H1 (cell line): ENCODE measurements at regions not wholly inside any gene's neighbourhood (a gene's known extent, or its start where the extent isn't known, plus 50 kb on each side); places are given as distances from the start of the nearest gene placed in this dataset.

Experiments
- CTCF ChIA-PET: fragments of 300-600 bp; sonication (Branson Sonifier 250); formaldehyde crosslinking; loops from one replicate; lab custom pipeline; 2021; ENCODE audit not compliant: partially characterized antibody; lab: Charles Lee
- POLR2A ChIA-PET: fragments of 300-600 bp; sonication (Branson Sonifier 250); formaldehyde crosslinking; loops from one replicate; lab custom pipeline; 2021; ENCODE audit warnings: inconsistent platforms; ENCODE audit not compliant: partially characterized antibody; lab: Charles Lee
- DNase-seq, 2 experiments: peaks; one replicate each; pipeline versions ENCODE4 v3.0.0 to v3.0.0-alpha.2; 2010 to 2022; ENCODE audit warnings: low spot score in 2 of 2, low read depth in 1 of 2, mixed read lengths in 1 of 2
- FAIRE-seq: peaks from 2 replicates; lab custom pipeline; 2011; peaks lifted over from hg19 to GRCh38; lab: Jason Lieb, UNC
- H2AFZ ChIP-seq: 2 replicates; pipeline ENCODE4 v1.8.1; 2012; ENCODE audit warnings: low read length, inconsistent platforms
- H2AK5ac ChIP-seq: 2 replicates; pipeline ENCODE4 v1.6.1; 2013; ENCODE audit warnings: low read depth, low read length
- H2BK120ac ChIP-seq: replicated peaks from 2 replicates; pipeline ENCODE3; 2013; ENCODE audit warnings: low read depth, low read length, inconsistent platforms
- H2BK12ac ChIP-seq: 2 replicates; pipeline ENCODE4 v1.6.1; 2013; ENCODE audit warnings: low read depth, low read length
- H2BK15ac ChIP-seq: 2 replicates; pipeline ENCODE4 v1.6.1; 2013; ENCODE audit warnings: low read length
- H2BK20ac ChIP-seq: 2 replicates; pipeline ENCODE4 v1.6.1; 2013; ENCODE audit warnings: low read length
- H2BK5ac ChIP-seq: 2 replicates; pipeline ENCODE4 v1.6.1; 2013; ENCODE audit warnings: low read depth, low read length
- H3K14ac ChIP-seq: 2 replicates; pipeline ENCODE4 v1.6.1; 2013; ENCODE audit warnings: inconsistent platforms; ENCODE audit not compliant: insufficient read length
- H3K18ac ChIP-seq: 2 replicates; pipeline ENCODE4 v1.6.1; 2013; ENCODE audit warnings: low read length; ENCODE audit errors: extremely low read depth
- H3K23ac ChIP-seq: 2 replicates; pipeline ENCODE4 v1.6.1; 2013; ENCODE audit warnings: inconsistent platforms; ENCODE audit not compliant: insufficient read length
- H3K23me2 ChIP-seq: 2 replicates; pipeline ENCODE4 v1.6.1; 2013; ENCODE audit warnings: low read depth, low read length
- H3K27ac ChIP-seq: 2 replicates; pipeline ENCODE4 v1.6.1; 2011; ENCODE audit warnings: low read depth, low read length, inconsistent platforms
- H3K27me3 ChIP-seq, 4 experiments: replicated peaks in 1 of 4; 1 replicate in 1 of 4; 2 replicates in 3 of 4; pipeline versions ENCODE4 v1.6.1 to v1.8.1; 2011 to 2013; ENCODE audit warnings: low read length in 3 of 4, mild to moderate bottlenecking in 3 of 4, inconsistent platforms in 2 of 4, mixed read lengths in 2 of 4, moderate library complexity in 1 of 4; ENCODE audit not compliant: control insufficient read depth in 3 of 4, insufficient read depth in 3 of 4; ENCODE audit errors: extremely low read depth in 1 of 4
- H3K36me3 ChIP-seq, 4 experiments: 2 replicates each; pipeline versions ENCODE4 v1.6.1 to v1.8.1; 2011 to 2013; ENCODE audit warnings: mild to moderate bottlenecking in 4 of 4, low read length in 3 of 4, moderate library complexity in 2 of 4, control low read depth in 1 of 4, inconsistent platforms in 1 of 4; ENCODE audit not compliant: insufficient read depth in 4 of 4, control insufficient read depth in 2 of 4
- H3K4ac ChIP-seq: replicated peaks from 2 replicates; pipeline ENCODE3; 2013; ENCODE audit warnings: low read length, low read depth, mixed read lengths, inconsistent platforms; ENCODE audit not compliant: insufficient read length
- H3K4me1 ChIP-seq, 4 experiments: replicated peaks in 1 of 4; 1 replicate in 1 of 4; 2 replicates in 3 of 4; pipeline versions ENCODE4 v1.6.1 to v1.8.1; 2011 to 2013; ENCODE audit warnings: low read length in 3 of 4, inconsistent platforms in 2 of 4, mixed read lengths in 1 of 4; ENCODE audit not compliant: insufficient read depth in 4 of 4, control insufficient read depth in 3 of 4
- H3K4me2 ChIP-seq, 2 experiments: 2 replicates each; pipeline versions ENCODE4 v1.6.1 to v1.8.1; 2011 to 2013; ENCODE audit warnings: low read depth in 2 of 2, low read length in 2 of 2, control low read depth in 1 of 2, inconsistent platforms in 1 of 2, mild to moderate bottlenecking in 1 of 2; ENCODE audit not compliant: insufficient read depth in 1 of 2
- H3K4me3 ChIP-seq, 4 experiments: fragments of 200-600, 300-600 bp in 1 of 4; sonication (generic), shearing (Covaris generic), sonication (Bioruptor Twin) in 1 of 4; 2 replicates each; pipeline versions ENCODE4 v1.5.1 to v1.8.1; 2011 to 2016; ENCODE audit warnings: low read length in 4 of 4, low read depth in 3 of 4, control low read depth in 2 of 4, inconsistent platforms in 2 of 4, mild to moderate bottlenecking in 2 of 4, mixed read lengths in 1 of 4, moderate library complexity in 1 of 4; ENCODE audit not compliant: insufficient read depth in 2 of 4; ENCODE audit errors: extremely low read depth in 1 of 4
- H3K56ac ChIP-seq: replicated peaks from 2 replicates; pipeline ENCODE3; 2013; ENCODE audit warnings: low read depth, mild to moderate bottlenecking, mixed read lengths, low read length, inconsistent platforms; ENCODE audit not compliant: insufficient read length
- H3K79me1 ChIP-seq: 2 replicates; pipeline ENCODE4 v1.6.1; 2013; ENCODE audit warnings: low read depth, low read length, control low read depth
- H3K79me2 ChIP-seq, 2 experiments: 2 replicates each; pipeline versions ENCODE4 v1.6.1 to v1.8.1; 2012 to 2013; ENCODE audit warnings: low read length in 2 of 2, mild to moderate bottlenecking in 2 of 2, inconsistent platforms in 1 of 2; ENCODE audit not compliant: insufficient read depth in 2 of 2, control insufficient read depth in 1 of 2
- H3K9ac ChIP-seq, 4 experiments: replicated peaks in 1 of 4; 1 replicate in 1 of 4; 2 replicates in 3 of 4; pipeline versions ENCODE4 v1.6.1 to v1.8.1; 2011 to 2013; ENCODE audit warnings: low read depth in 3 of 4, low read length in 3 of 4, control low read depth in 2 of 4, mild to moderate bottlenecking in 2 of 4, moderate library complexity in 2 of 4, inconsistent platforms in 1 of 4; ENCODE audit errors: extremely low read depth in 1 of 4
- H3K9me3 ChIP-seq, 2 experiments: 2 replicates each; pipeline versions ENCODE4 v1.6.1 to v1.8.1; 2012 to 2013; ENCODE audit warnings: mild to moderate bottlenecking in 2 of 2, moderate library complexity in 2 of 2, control low read depth in 1 of 2, inconsistent platforms in 1 of 2, low read depth in 1 of 2, low read length in 1 of 2, mixed read lengths in 1 of 2; ENCODE audit not compliant: insufficient read depth in 2 of 2
- H4K20me1 ChIP-seq, 2 experiments: replicated peaks in 1 of 2; 2 replicates each; pipeline versions ENCODE3 to v1.8.1; 2011 to 2013; ENCODE audit warnings: inconsistent platforms in 2 of 2, low read length in 2 of 2, mild to moderate bottlenecking in 1 of 2; ENCODE audit not compliant: insufficient read depth in 2 of 2, control insufficient read depth in 1 of 2
- H4K5ac ChIP-seq: 2 replicates; pipeline ENCODE4 v1.6.1; 2013; ENCODE audit warnings: low read length, low read depth, mixed read lengths, inconsistent platforms; ENCODE audit not compliant: insufficient read length
- H4K8ac ChIP-seq: 2 replicates; pipeline ENCODE4 v1.8.0; 2013; ENCODE audit warnings: mild to moderate bottlenecking, moderate library complexity, low read length, inconsistent platforms; ENCODE audit not compliant: insufficient read depth; ENCODE audit errors: extremely low read depth
- H4K91ac ChIP-seq: replicated peaks from 2 replicates; pipeline ENCODE3; 2013; ENCODE audit warnings: low read length, mixed read lengths, inconsistent platforms; ENCODE audit not compliant: insufficient read length
- E2F6 ChIP-seq: IDR thresholded peaks from 2 replicates; pipeline ENCODE4 v1.6.1; 2012; ENCODE audit warnings: inconsistent platforms
- HDAC6 ChIP-seq: IDR thresholded peaks from one replicate; pipeline ENCODE4 v1.7.1; 2012; ENCODE audit warnings: low read depth, mild to moderate bottlenecking, inconsistent platforms, low read length, moderate library complexity
- MAX ChIP-seq: IDR thresholded peaks from 2 replicates; pipeline ENCODE4 v1.6.1; 2012; ENCODE audit warnings: inconsistent platforms
- WGBS, 2 experiments: shearing (Covaris generic) in 1 of 2; methylation state at CpG; one replicate each; pipeline versions ENCODE4 v1.1.6 to v1.1.7; 2013 to 2015; ENCODE audit warnings: low lambda C conversion rate in 2 of 2, mixed read lengths in 2 of 2, inconsistent platforms in 1 of 2, low coverage in 1 of 2, missing lambda C conversion rate in 1 of 2; ENCODE audit not compliant: insufficient replicate concordance in 2 of 2, insufficient coverage in 1 of 2, insufficient read length in 1 of 2; ENCODE audit errors: extremely low coverage in 1 of 2, missing lambda C conversion rate in 1 of 2; 5-methylcytosine and 5-hydroxymethylcytosine counted together

- no peak overlapping the region for H4K91ac ChIP-seq
- peaks cover 3 to 4% of the 10 kb centered on the region in 2 experiments; a peak in 2 of 4 replicates for H3K9me3 ChIP-seq
- H3K4me3 ChIP-seq, result no peak overlapping the region
- no peaks in the 10 kb centered on the region for H3K36me3 ChIP-seq
- peak overlapping the region; percentile 56; the same call in 1 of the 2 replicates for H2AFZ ChIP-seq
- H3K18ac ChIP-seq, result no peak overlapping the region
- ChIA-PET POLR2A (no interaction called here), CTCF (interaction anchor here (1.0 kb wide), 1 partner anchor 68 kb away, joined by 3 read pairs; no protein-coding TSS in a partner anchor)
- no peaks in the 10 kb centered on the region for H3K79me1 ChIP-seq
- no peaks in the 10 kb centered on the region for H3K27me3 ChIP-seq
- TF ChIP-seq E2F6 (peak; percentile 75), HDAC6 (no peak), MAX (0 out of 2 replicates have a peak, but pooled peaks have one; percentile 24)
- no peak overlapping the region for H3K4ac ChIP-seq
- H3K14ac ChIP-seq, result no peak overlapping the region
- H3K79me2 ChIP-seq, result no peaks in the 10 kb centered on the region
- H4K20me1 ChIP-seq, result no peaks in the 10 kb centered on the region
- H3K23me2 ChIP-seq, result no peaks in the 10 kb centered on the region
- no peak overlapping the region for H3K27ac ChIP-seq
- no peak overlapping the region for H3K56ac ChIP-seq
- H4K8ac ChIP-seq, result no peak overlapping the region
- no peak overlapping the region for H4K5ac ChIP-seq
- H3K9ac ChIP-seq, result no peak overlapping the region
- peaks cover 0 to 5% (median under 1%) of the 10 kb centered on the region in 4 experiments; a peak in 2 of 7 replicates for H3K4me1 ChIP-seq
- H2BK12ac ChIP-seq, result peak overlapping the region; percentile 92; the same call in 1 of the 2 replicates
- H3K4me2 ChIP-seq, result no peak overlapping the region
- no peak overlapping the region for H2BK120ac ChIP-seq
- H2BK15ac ChIP-seq, result no peak overlapping the region
- no peak for DNase-seq
- FAIRE-seq, result no peak
- H3K23ac ChIP-seq, result no peak overlapping the region
- H2AK5ac ChIP-seq, result no peak overlapping the region
- no peak overlapping the region for H2BK20ac ChIP-seq
- 69% methylated on average over 7 of the region's 7 CpGs; no CpG with 5 or more reads in 1 of the 2 experiments for WGBS, 2 experiments
- H2BK5ac ChIP-seq, result no peak overlapping the region
Observed at GRCh38 chr11:115556984-115557383, 52.8 kb upstream of the CADM1 start.
